A673 (cell line): ENCODE measurements at regions not wholly inside any gene's neighbourhood (a gene's known extent, or its start where the extent isn't known, plus 50 kb on each side); places are given as distances from the start of the nearest gene placed in this dataset.

Experiments used
- EZH2 ChIP-seq: fragments of 200-600 bp; sonication (generic); IDR thresholded peaks from 2 replicates; pipeline ENCODE4 v1.6.1; 2017; ENCODE audit warnings: borderline replicate concordance, low read depth, mild to moderate bottlenecking, mixed read lengths, antibody characterized with exemption, low read length; ENCODE audit not compliant: poor library complexity, severe bottlenecking
- TF ChIP-seq, protein P1 (sequence below): fragments of 300-800, 200-600 bp; sonication (generic); conservative IDR thresholded peaks from 2 replicates; pipeline ENCODE4 v1.5.1; 2017; ENCODE audit warnings: low read depth, mild to moderate bottlenecking, antibody characterized with exemption, low read length, moderate library complexity, mixed read lengths

DNA sequence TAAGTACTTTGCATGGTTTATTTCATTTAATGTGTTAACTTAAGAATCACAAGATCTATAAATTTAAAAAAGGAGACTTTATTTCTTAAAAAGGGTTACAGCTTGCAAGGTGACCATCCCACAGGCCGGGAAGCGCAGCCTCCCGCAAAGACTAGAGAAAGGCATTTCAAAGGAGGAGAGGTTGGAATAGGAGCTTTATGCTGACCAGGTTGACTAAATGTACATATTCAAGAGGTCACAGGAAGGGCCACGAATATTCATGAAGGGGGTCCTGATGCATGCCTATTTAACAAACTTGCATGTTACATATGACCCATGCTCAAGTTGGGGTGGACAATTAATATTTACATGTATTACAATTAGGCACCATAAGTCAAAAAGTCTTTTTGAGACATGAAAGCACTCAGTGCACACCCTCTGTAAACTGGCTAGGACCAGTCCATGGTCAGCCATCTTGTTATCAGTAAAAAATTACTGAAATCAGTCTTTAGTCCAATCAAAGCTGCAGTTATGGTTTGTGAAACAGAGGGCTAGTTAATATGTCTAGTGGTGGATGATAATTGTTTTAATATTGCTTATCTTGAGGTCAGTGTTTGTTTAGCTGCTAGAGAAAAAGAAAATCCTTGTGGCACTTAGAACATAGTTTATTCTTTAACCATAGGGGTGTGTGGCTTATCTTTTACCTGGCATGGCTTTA is 169.3 kb downstream of the KCNE4 start:
- TF ChIP-seq, protein P1, sequence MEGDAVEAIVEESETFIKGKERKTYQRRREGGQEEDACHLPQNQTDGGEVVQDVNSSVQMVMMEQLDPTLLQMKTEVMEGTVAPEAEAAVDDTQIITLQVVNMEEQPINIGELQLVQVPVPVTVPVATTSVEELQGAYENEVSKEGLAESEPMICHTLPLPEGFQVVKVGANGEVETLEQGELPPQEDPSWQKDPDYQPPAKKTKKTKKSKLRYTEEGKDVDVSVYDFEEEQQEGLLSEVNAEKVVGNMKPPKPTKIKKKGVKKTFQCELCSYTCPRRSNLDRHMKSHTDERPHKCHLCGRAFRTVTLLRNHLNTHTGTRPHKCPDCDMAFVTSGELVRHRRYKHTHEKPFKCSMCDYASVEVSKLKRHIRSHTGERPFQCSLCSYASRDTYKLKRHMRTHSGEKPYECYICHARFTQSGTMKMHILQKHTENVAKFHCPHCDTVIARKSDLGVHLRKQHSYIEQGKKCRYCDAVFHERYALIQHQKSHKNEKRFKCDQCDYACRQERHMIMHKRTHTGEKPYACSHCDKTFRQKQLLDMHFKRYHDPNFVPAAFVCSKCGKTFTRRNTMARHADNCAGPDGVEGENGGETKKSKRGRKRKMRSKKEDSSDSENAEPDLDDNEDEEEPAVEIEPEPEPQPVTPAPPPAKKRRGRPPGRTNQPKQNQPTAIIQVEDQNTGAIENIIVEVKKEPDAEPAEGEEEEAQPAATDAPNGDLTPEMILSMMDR = no peak
- no peak for TF ChIP-seq EZH2
